IMR-90 (cell line): ENCODE measurements at regions not wholly inside any gene's neighbourhood (a gene's known extent, or its start where the extent isn't known, plus 50 kb on each side); places are given as distances from the start of the nearest gene placed in this dataset.

Experiments
- BHLHE40 ChIP-seq: fragments of 150-350 bp; IDR thresholded peaks from 2 replicates; pipeline ENCODE4 v1.6.1; 2016; ENCODE audit warnings: mild to moderate bottlenecking, low read depth, low read length
- CEBPB ChIP-seq: IDR thresholded peaks from 2 replicates; pipeline ENCODE4 v1.6.1; 2012; ENCODE audit warnings: low read depth, low read length, improper control_type of control experiment
- FOS ChIP-seq: fragments of 150-350 bp; IDR thresholded peaks from 2 replicates; pipeline ENCODE4 v1.6.1; 2016; ENCODE audit warnings: low read depth, low read length
- MAFK ChIP-seq: IDR thresholded peaks from 2 replicates; pipeline ENCODE4 v1.6.1; 2012; ENCODE audit warnings: low read depth, low read length, improper control_type of control experiment
- MAZ ChIP-seq: IDR thresholded peaks from 2 replicates; pipeline ENCODE4 v1.6.1; 2012; ENCODE audit warnings: low read depth, mild to moderate bottlenecking, low read length, improper control_type of control experiment, moderate library complexity, borderline replicate concordance
- NFE2L2 ChIP-seq: fragments of 150-350 bp; IDR thresholded peaks from 2 replicates; pipeline ENCODE4 v1.6.1; 2016; ENCODE audit warnings: low read depth, mild to moderate bottlenecking, low read length
- POLR2A ChIP-seq: IDR thresholded peaks from 2 replicates; pipeline ENCODE4 v1.6.1; 2012; ENCODE audit warnings: mild to moderate bottlenecking, low read depth, low read length
- RAD21 ChIP-seq: IDR thresholded peaks from 2 replicates; pipeline ENCODE4 v1.6.1; 2012; ENCODE audit warnings: low read length, improper control_type of control experiment
- RCOR1 ChIP-seq: IDR thresholded peaks from 2 replicates; pipeline ENCODE4 v1.6.1; 2012; ENCODE audit warnings: mild to moderate bottlenecking, low read length, improper control_type of control experiment; ENCODE audit not compliant: insufficient replicate concordance
- RFX5 ChIP-seq: IDR thresholded peaks from 2 replicates; pipeline ENCODE4 v1.8.0; 2012; ENCODE audit warnings: low read depth, mild to moderate bottlenecking, low read length, moderate library complexity
- SMC3 ChIP-seq: fragments of 150-350 bp; IDR thresholded peaks from 2 replicates; pipeline ENCODE4 v1.6.1; 2016; ENCODE audit warnings: low read depth, mild to moderate bottlenecking, antibody characterized with exemption, low read length, moderate library complexity
- TF ChIP-seq, protein P1 (sequence below): conservative IDR thresholded peaks from 2 replicates; pipeline ENCODE4 v1.5.1; 2012; ENCODE audit warnings: mild to moderate bottlenecking, low read depth, low read length, improper control_type of control experiment
- TF ChIP-seq, protein P2 (sequence below): fragments of 150-350 bp; IDR thresholded peaks from 2 replicates; pipeline ENCODE4 v1.6.1; 2016; ENCODE audit warnings: low read depth, mild to moderate bottlenecking, low read length, moderate library complexity, borderline replicate concordance
- TF ChIP-seq, protein P3 (sequence below): fragments of 150-350 bp; IDR thresholded peaks from 2 replicates; pipeline ENCODE4 v1.6.1; 2017; ENCODE audit warnings: mild to moderate bottlenecking, antibody characterized with exemption, low read length, low read depth

DNA sequence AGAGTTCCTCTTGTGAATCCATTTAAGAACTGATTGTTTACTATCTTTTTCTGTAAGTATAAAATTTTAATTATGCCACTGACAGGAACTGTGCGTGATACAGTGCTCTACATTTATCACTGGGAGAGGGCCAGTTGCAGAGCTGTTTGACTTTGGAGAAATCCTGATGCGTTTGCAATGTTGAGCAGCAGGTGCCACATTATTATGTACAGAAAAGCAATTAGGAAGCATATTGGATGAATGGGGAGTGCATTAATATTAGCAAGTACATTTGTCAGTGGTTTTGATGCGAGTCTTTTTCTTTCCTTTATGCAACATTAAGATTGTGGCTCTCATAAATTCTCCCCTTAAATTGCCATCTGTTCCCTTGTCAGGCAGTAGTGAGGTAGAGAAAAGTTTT lies 302.3 kb upstream of the FANCL start:
- TF ChIP-seq, protein P1, sequence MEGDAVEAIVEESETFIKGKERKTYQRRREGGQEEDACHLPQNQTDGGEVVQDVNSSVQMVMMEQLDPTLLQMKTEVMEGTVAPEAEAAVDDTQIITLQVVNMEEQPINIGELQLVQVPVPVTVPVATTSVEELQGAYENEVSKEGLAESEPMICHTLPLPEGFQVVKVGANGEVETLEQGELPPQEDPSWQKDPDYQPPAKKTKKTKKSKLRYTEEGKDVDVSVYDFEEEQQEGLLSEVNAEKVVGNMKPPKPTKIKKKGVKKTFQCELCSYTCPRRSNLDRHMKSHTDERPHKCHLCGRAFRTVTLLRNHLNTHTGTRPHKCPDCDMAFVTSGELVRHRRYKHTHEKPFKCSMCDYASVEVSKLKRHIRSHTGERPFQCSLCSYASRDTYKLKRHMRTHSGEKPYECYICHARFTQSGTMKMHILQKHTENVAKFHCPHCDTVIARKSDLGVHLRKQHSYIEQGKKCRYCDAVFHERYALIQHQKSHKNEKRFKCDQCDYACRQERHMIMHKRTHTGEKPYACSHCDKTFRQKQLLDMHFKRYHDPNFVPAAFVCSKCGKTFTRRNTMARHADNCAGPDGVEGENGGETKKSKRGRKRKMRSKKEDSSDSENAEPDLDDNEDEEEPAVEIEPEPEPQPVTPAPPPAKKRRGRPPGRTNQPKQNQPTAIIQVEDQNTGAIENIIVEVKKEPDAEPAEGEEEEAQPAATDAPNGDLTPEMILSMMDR = no peak
- no peak for TF ChIP-seq CEBPB
- no peak for TF ChIP-seq SMC3
- no peak for TF ChIP-seq RFX5
- TF ChIP-seq FOS = no peak
- TF ChIP-seq MAFK = no peak
- no peak for TF ChIP-seq POLR2A
- TF ChIP-seq, protein P2, sequence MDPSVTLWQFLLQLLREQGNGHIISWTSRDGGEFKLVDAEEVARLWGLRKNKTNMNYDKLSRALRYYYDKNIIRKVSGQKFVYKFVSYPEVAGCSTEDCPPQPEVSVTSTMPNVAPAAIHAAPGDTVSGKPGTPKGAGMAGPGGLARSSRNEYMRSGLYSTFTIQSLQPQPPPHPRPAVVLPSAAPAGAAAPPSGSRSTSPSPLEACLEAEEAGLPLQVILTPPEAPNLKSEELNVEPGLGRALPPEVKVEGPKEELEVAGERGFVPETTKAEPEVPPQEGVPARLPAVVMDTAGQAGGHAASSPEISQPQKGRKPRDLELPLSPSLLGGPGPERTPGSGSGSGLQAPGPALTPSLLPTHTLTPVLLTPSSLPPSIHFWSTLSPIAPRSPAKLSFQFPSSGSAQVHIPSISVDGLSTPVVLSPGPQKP = no peak
- no peak for TF ChIP-seq RCOR1
- TF ChIP-seq RAD21 = no peak
- no peak for TF ChIP-seq NFE2L2
- TF ChIP-seq BHLHE40 = no peak
- TF ChIP-seq MAZ = no peak
- TF ChIP-seq, protein P3, sequence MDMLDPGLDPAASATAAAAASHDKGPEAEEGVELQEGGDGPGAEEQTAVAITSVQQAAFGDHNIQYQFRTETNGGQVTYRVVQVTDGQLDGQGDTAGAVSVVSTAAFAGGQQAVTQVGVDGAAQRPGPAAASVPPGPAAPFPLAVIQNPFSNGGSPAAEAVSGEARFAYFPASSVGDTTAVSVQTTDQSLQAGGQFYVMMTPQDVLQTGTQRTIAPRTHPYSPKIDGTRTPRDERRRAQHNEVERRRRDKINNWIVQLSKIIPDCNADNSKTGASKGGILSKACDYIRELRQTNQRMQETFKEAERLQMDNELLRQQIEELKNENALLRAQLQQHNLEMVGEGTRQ = no peak
